ENCODE measurements at regions not wholly inside any gene's neighbourhood (a gene's known extent, or its start where the extent isn't known, plus 50 kb on each side); places are given as distances from the start of the nearest gene placed in this dataset.

- Histone ChIP-seq H2BK5ac (ENCODE audit: low read depth, low read length, poor library complexity) (no peak overlapping the region), H2AFZ (ENCODE audit: insufficient read depth, low read length, poor library complexity) (no peak overlapping the region), H3K4me2 (ENCODE audit: low read length) (no peak overlapping the region), H3K27ac (ENCODE audit: low read depth, low read length) (no peak overlapping the region), H4K8ac (ENCODE audit: low read depth, low read length) (no peak overlapping the region), H2BK12ac (ENCODE audit: low read length) (no peak overlapping the region), H3K4me1 (ENCODE audit: control insufficient read depth in 1 of 2, insufficient read depth in 2 of 2, low read length in 2 of 2) (no peaks in the 10 kb centered on the region), H3K4ac (ENCODE audit: low read depth, low read length) (no peak overlapping the region), H3K79me2 (ENCODE audit: control insufficient read depth, insufficient read depth, low read length, poor library complexity) (no peaks in the 10 kb centered on the region), H3K9me3 (ENCODE audit: insufficient read depth, low read depth, low read length) (no peaks in the 10 kb centered on the region), H3K23ac (ENCODE audit: low read length) (no peak overlapping the region), H2AK5ac (ENCODE audit: low read length) (no peak overlapping the region), H4K91ac (ENCODE audit: low read depth, low read length) (no peak overlapping the region), H3K9ac (ENCODE audit: low read length) (no peak overlapping the region), H3K18ac (ENCODE audit: low read length) (no peak overlapping the region), H4K12ac (ENCODE audit: low read depth, low read length) (no peak overlapping the region), H3K79me1 (ENCODE audit: low read length) (no peaks in the 10 kb centered on the region), H3K14ac (ENCODE audit: low read length) (no peak overlapping the region), H3K27me3 (ENCODE audit: insufficient read depth, low read length) (no peaks in the 10 kb centered on the region), H3K4me3 (ENCODE audit: low read depth, low read length) (no peak overlapping the region), H2BK120ac (ENCODE audit: insufficient read depth, low read length, poor library complexity) (no peak overlapping the region), H3K36me3 (ENCODE audit: control insufficient read depth in 1 of 2, insufficient read depth in 2 of 2, low read length in 2 of 2) (no peaks in the 10 kb centered on the region)
- no peak for DNase-seq
- WGBS (ENCODE audit: extremely low coverage, insufficient coverage, insufficient read length), result no CpG with 5 or more reads among the region's 3 CpGs
These were observed 194.3 kb downstream of the KIF18A start for GRCh38 chr11:27913650-27914049.

GRCh38 chr11:27912916-27913315, 195.0 kb downstream of the KIF18A start:
- H2BK5ac ChIP-seq (ENCODE audit: low read depth, low read length, poor library complexity), result no peak overlapping the region
- no peak overlapping the region for H2AK5ac ChIP-seq (ENCODE audit: low read length)
- H3K27me3 ChIP-seq (ENCODE audit: insufficient read depth, low read length), result no peaks in the 10 kb centered on the region
- no peak overlapping the region for H3K4ac ChIP-seq (ENCODE audit: low read depth, low read length)
- H3K36me3 ChIP-seq (ENCODE audit: control insufficient read depth in 1 of 2, insufficient read depth in 2 of 2, low read length in 2 of 2), result no peaks in the 10 kb centered on the region
- no peak overlapping the region for H2BK12ac ChIP-seq (ENCODE audit: low read length)
- WGBS (ENCODE audit: extremely low coverage, insufficient coverage, insufficient read length), result no CpG with 5 or more reads among the region's 2 CpGs
- H3K4me2 ChIP-seq (ENCODE audit: low read length), result no peak overlapping the region
- no peak overlapping the region for H2BK120ac ChIP-seq (ENCODE audit: insufficient read depth, low read length, poor library complexity)
- H4K8ac ChIP-seq (ENCODE audit: low read depth, low read length), result no peak overlapping the region
- H3K79me1 ChIP-seq (ENCODE audit: low read length), result no peaks in the 10 kb centered on the region
- no peak overlapping the region for H3K4me3 ChIP-seq (ENCODE audit: low read depth, low read length)
- no peaks in the 10 kb centered on the region for H3K79me2 ChIP-seq (ENCODE audit: control insufficient read depth, insufficient read depth, low read length, poor library complexity)
- H3K27ac ChIP-seq (ENCODE audit: low read depth, low read length), result no peak overlapping the region
- no peak overlapping the region for H4K12ac ChIP-seq (ENCODE audit: low read depth, low read length)
- H3K4me1 ChIP-seq (ENCODE audit: control insufficient read depth in 1 of 2, insufficient read depth in 2 of 2, low read length in 2 of 2), result no peaks in the 10 kb centered on the region
- no peak for DNase-seq
- H4K91ac ChIP-seq (ENCODE audit: low read depth, low read length), result no peak overlapping the region
- no peaks in the 10 kb centered on the region for H3K9me3 ChIP-seq (ENCODE audit: insufficient read depth, low read depth, low read length)
- no peak overlapping the region for H3K18ac ChIP-seq (ENCODE audit: low read length)
- no peak overlapping the region for H3K23ac ChIP-seq (ENCODE audit: low read length)
- H2AFZ ChIP-seq (ENCODE audit: insufficient read depth, low read length, poor library complexity), result no peak overlapping the region
- no peak overlapping the region for H3K9ac ChIP-seq (ENCODE audit: low read length)
- no peak overlapping the region for H3K14ac ChIP-seq (ENCODE audit: low read length)

- no CpG with 5 or more reads among the region's 5 CpGs for WGBS (ENCODE audit: extremely low coverage, insufficient coverage, insufficient read length)
- H3K27me3 ChIP-seq (ENCODE audit: insufficient read depth, low read length), result no peaks in the 10 kb centered on the region
- H2AK5ac ChIP-seq (ENCODE audit: low read length), result no peak overlapping the region
- no peak overlapping the region for H2AFZ ChIP-seq (ENCODE audit: insufficient read depth, low read length, poor library complexity)
- H3K36me3 ChIP-seq (ENCODE audit: control insufficient read depth in 1 of 2, insufficient read depth in 2 of 2, low read length in 2 of 2), result no peaks in the 10 kb centered on the region
- H2BK120ac ChIP-seq (ENCODE audit: insufficient read depth, low read length, poor library complexity), result no peak overlapping the region
- H3K18ac ChIP-seq (ENCODE audit: low read length), result no peak overlapping the region
- H3K4me3 ChIP-seq (ENCODE audit: low read depth, low read length), result no peak overlapping the region
- no peak overlapping the region for H3K27ac ChIP-seq (ENCODE audit: low read depth, low read length)
- H4K8ac ChIP-seq (ENCODE audit: low read depth, low read length), result no peak overlapping the region
- no peaks in the 10 kb centered on the region for H3K79me1 ChIP-seq (ENCODE audit: low read length)
- no peak overlapping the region for H3K9ac ChIP-seq (ENCODE audit: low read length)
- H2BK12ac ChIP-seq (ENCODE audit: low read length), result no peak overlapping the region
- no peaks in the 10 kb centered on the region for H3K9me3 ChIP-seq (ENCODE audit: insufficient read depth, low read depth, low read length)
- H3K14ac ChIP-seq (ENCODE audit: low read length), result no peak overlapping the region
- no peak overlapping the region for H2BK5ac ChIP-seq (ENCODE audit: low read depth, low read length, poor library complexity)
- no peaks in the 10 kb centered on the region for H3K79me2 ChIP-seq (ENCODE audit: control insufficient read depth, insufficient read depth, low read length, poor library complexity)
- no peak overlapping the region for H4K91ac ChIP-seq (ENCODE audit: low read depth, low read length)
- DNase-seq, result peak; percentile 14 to 18
- H3K23ac ChIP-seq (ENCODE audit: low read length), result no peak overlapping the region
- H4K12ac ChIP-seq (ENCODE audit: low read depth, low read length), result no peak overlapping the region
- H3K4ac ChIP-seq (ENCODE audit: low read depth, low read length), result no peak overlapping the region
- H3K4me2 ChIP-seq (ENCODE audit: low read length), result no peak overlapping the region
- H3K4me1 ChIP-seq (ENCODE audit: control insufficient read depth in 1 of 2, insufficient read depth in 2 of 2, low read length in 2 of 2), result no peaks in the 10 kb centered on the region
These were observed 197.6 kb downstream of the KIF18A start for GRCh38 chr11:27910186-27910931.

GRCh38 chr11:27909386-27909785, 198.6 kb downstream of the KIF18A start:
- H3K23ac ChIP-seq (ENCODE audit: low read length), result no peak overlapping the region
- no peak overlapping the region for H2AK5ac ChIP-seq (ENCODE audit: low read length)
- no CpG with 5 or more reads among the region's 2 CpGs for WGBS (ENCODE audit: extremely low coverage, insufficient coverage, insufficient read length)
- H4K12ac ChIP-seq (ENCODE audit: low read depth, low read length), result no peak overlapping the region
- no peak overlapping the region for H4K8ac ChIP-seq (ENCODE audit: low read depth, low read length)
- H3K79me2 ChIP-seq (ENCODE audit: control insufficient read depth, insufficient read depth, low read length, poor library complexity), result no peaks in the 10 kb centered on the region
- no peaks in the 10 kb centered on the region for H3K9me3 ChIP-seq (ENCODE audit: insufficient read depth, low read depth, low read length)
- no peak overlapping the region for H4K91ac ChIP-seq (ENCODE audit: low read depth, low read length)
- no peaks in the 10 kb centered on the region for H3K79me1 ChIP-seq (ENCODE audit: low read length)
- no peaks in the 10 kb centered on the region for H3K27me3 ChIP-seq (ENCODE audit: insufficient read depth, low read length)
- H3K4me2 ChIP-seq (ENCODE audit: low read length), result no peak overlapping the region
- no peak overlapping the region for H3K4me3 ChIP-seq (ENCODE audit: low read depth, low read length)
- H2BK12ac ChIP-seq (ENCODE audit: low read length), result no peak overlapping the region
- no peak overlapping the region for H3K4ac ChIP-seq (ENCODE audit: low read depth, low read length)
- H2AFZ ChIP-seq (ENCODE audit: insufficient read depth, low read length, poor library complexity), result no peak overlapping the region
- no peak overlapping the region for H2BK120ac ChIP-seq (ENCODE audit: insufficient read depth, low read length, poor library complexity)
- no peak overlapping the region for H2BK5ac ChIP-seq (ENCODE audit: low read depth, low read length, poor library complexity)
- H3K18ac ChIP-seq (ENCODE audit: low read length), result no peak overlapping the region
- H3K9ac ChIP-seq (ENCODE audit: low read length), result no peak overlapping the region
- no peaks in the 10 kb centered on the region for H3K4me1 ChIP-seq (ENCODE audit: control insufficient read depth in 1 of 2, insufficient read depth in 2 of 2, low read length in 2 of 2)
- no peak for DNase-seq
- no peak overlapping the region for H3K27ac ChIP-seq (ENCODE audit: low read depth, low read length)
- H3K14ac ChIP-seq (ENCODE audit: low read length), result no peak overlapping the region
- H3K36me3 ChIP-seq (ENCODE audit: control insufficient read depth in 1 of 2, insufficient read depth in 2 of 2, low read length in 2 of 2), result no peaks in the 10 kb centered on the region

Measured in trophoblast cell (in vitro differentiated cells and primary cell).